WTC11 (cell line): ENCODE measurements at regions not wholly inside any gene's neighbourhood (a gene's known extent, or its start where the extent isn't known, plus 50 kb on each side); places are given as distances from the start of the nearest gene placed in this dataset.

Source experiments
- ATAC-seq: fragments of 200-7000 bp; cut with Tn5 transposase; 2 replicates; pipeline ENCODE4 v1.10.0; 2021; ENCODE audit warnings: mild to moderate bottlenecking, moderate library complexity
- CTCF ChIA-PET: fragments of 300-600 bp; sonication (Branson Sonifier 250); formaldehyde crosslinking; loops from one replicate; lab custom pipeline; 2021; ENCODE audit warnings: antibody characterized with exemption; lab: Charles Lee
- POLR2A ChIA-PET: fragments of 350-600 bp; sonication (Branson Sonifier 250); formaldehyde crosslinking; loops from one replicate; lab custom pipeline; 2021; ENCODE audit warnings: antibody characterized with exemption; lab: Charles Lee
- DNase-seq: peaks from one replicate; pipeline ENCODE4 v3.0.0; 2021; ENCODE audit warnings: low spot score
- H3K27ac Mint-ChIP-seq: 2 replicates; pipeline ENCODE4 v1.8.0; 2021; ENCODE audit warnings: mixed read lengths
- H3K27me3 Mint-ChIP-seq: 2 replicates; pipeline ENCODE4 v1.8.0; 2021; ENCODE audit warnings: low read depth, mild to moderate bottlenecking, moderate library complexity, mixed read lengths
- H3K36me3 Mint-ChIP-seq: 2 replicates; pipeline ENCODE4 v1.8.0; 2021; ENCODE audit warnings: mixed read lengths
- H3K4me1 Mint-ChIP-seq: 2 replicates; pipeline ENCODE4 v1.8.0; 2022; ENCODE audit warnings: mixed read lengths
- H3K4me3 Mint-ChIP-seq: 2 replicates; pipeline ENCODE4 v1.8.0; 2021; ENCODE audit warnings: mild to moderate bottlenecking, moderate library complexity, mixed read lengths
- H3K9me3 Mint-ChIP-seq: 2 replicates; pipeline ENCODE4 v1.8.0; 2021; ENCODE audit warnings: mixed read lengths
- E2F5 ChIP-seq: sonication (generic); formaldehyde crosslinking; IDR thresholded peaks from 2 replicates; pipeline ENCODE4 v1.8.1; 2022; ENCODE audit warnings: mild to moderate bottlenecking, moderate library complexity, missing genetic modification reagents
- ESRRA ChIP-seq: sonication (generic); formaldehyde crosslinking; IDR thresholded peaks from 2 replicates; pipeline ENCODE4 v1.8.1; 2022; ENCODE audit warnings: mild to moderate bottlenecking, missing genetic modification reagents, borderline replicate concordance
- HMGA2 ChIP-seq: fragments of 250-450 bp; sonication (Bioruptor Pico); IDR thresholded peaks from 2 replicates; pipeline ENCODE4 v1.4.0; 2021; ENCODE audit warnings: mild to moderate bottlenecking, moderate library complexity
- IRF2 ChIP-seq: sonication (generic); formaldehyde crosslinking; IDR thresholded peaks from 2 replicates; pipeline ENCODE4 v1.8.0; 2022; ENCODE audit warnings: low read depth, missing genetic modification reagents, borderline replicate concordance
- KAT7 ChIP-seq: sonication (generic); formaldehyde crosslinking; IDR thresholded peaks from 2 replicates; pipeline ENCODE4 v1.8.1; 2023; ENCODE audit warnings: missing genetic modification reagents, mild to moderate bottlenecking, borderline replicate concordance
- MXD4 ChIP-seq: fragments of 250-450 bp; sonication (Bioruptor Pico); IDR thresholded peaks from 2 replicates; pipeline ENCODE4 v1.8.0; 2021; ENCODE audit warnings: mild to moderate bottlenecking, moderate library complexity, borderline replicate concordance
- MYBL2 ChIP-seq: sonication (generic); formaldehyde crosslinking; IDR thresholded peaks from 2 replicates; pipeline ENCODE4 v1.8.1; 2023; ENCODE audit warnings: mild to moderate bottlenecking, moderate library complexity, missing genetic modification reagents
- NFE2L1 ChIP-seq: sonication (generic); formaldehyde crosslinking; IDR thresholded peaks from 2 replicates; pipeline ENCODE4 v1.8.1; 2023; ENCODE audit warnings: missing genetic modification reagents
- RELA ChIP-seq: sonication (generic); formaldehyde crosslinking; IDR thresholded peaks from 2 replicates; pipeline ENCODE4 v1.8.1; 2022; ENCODE audit warnings: missing genetic modification reagents, mild to moderate bottlenecking, borderline replicate concordance
- RORB ChIP-seq: fragments of 250-450 bp; sonication (Bioruptor Pico); IDR thresholded peaks from 2 replicates; pipeline ENCODE4 v1.9.0; 2021; ENCODE audit warnings: mild to moderate bottlenecking
- TEAD1 ChIP-seq: sonication (generic); formaldehyde crosslinking; IDR thresholded peaks from 2 replicates; pipeline ENCODE4 v1.8.0; 2022; ENCODE audit warnings: mild to moderate bottlenecking, missing genetic modification reagents
- ZNF232 ChIP-seq: sonication (generic); formaldehyde crosslinking; IDR thresholded peaks from 2 replicates; pipeline ENCODE4 v1.8.0; 2022; ENCODE audit warnings: mild to moderate bottlenecking, missing genetic modification reagents
- ZNF396 ChIP-seq: fragments of 250-450 bp; sonication (Bioruptor Pico); IDR thresholded peaks from 2 replicates; pipeline ENCODE4 v1.8.0; 2021; ENCODE audit warnings: mild to moderate bottlenecking, moderate library complexity, borderline replicate concordance
- ZNF423 ChIP-seq: fragments of 250-450 bp; sonication (Bioruptor Pico); IDR thresholded peaks from 2 replicates; pipeline ENCODE4 v2.1.2; 2022; ENCODE audit warnings: mild to moderate bottlenecking, moderate library complexity
- ZNF671 ChIP-seq: fragments of 250-450 bp; sonication (Bioruptor Pico); IDR thresholded peaks from 2 replicates; pipeline ENCODE4 v1.8.0; 2021; ENCODE audit warnings: mild to moderate bottlenecking
- TF ChIP-seq, protein P1 (sequence below): sonication (generic); formaldehyde crosslinking; IDR thresholded peaks from 2 replicates; pipeline ENCODE4 v1.8.1; 2022; ENCODE audit warnings: low read depth, missing genetic modification reagents, borderline replicate concordance
- TF ChIP-seq, protein P2 (sequence below): sonication (generic); formaldehyde crosslinking; IDR thresholded peaks from 2 replicates; pipeline ENCODE4 v1.8.1; 2023; ENCODE audit warnings: mild to moderate bottlenecking, missing genetic modification reagents
- TF ChIP-seq, protein P3 (sequence below): sonication (generic); formaldehyde crosslinking; IDR thresholded peaks from 2 replicates; pipeline ENCODE4 v1.8.1; 2023; ENCODE audit warnings: mild to moderate bottlenecking, moderate library complexity, missing genetic modification reagents

DNA sequence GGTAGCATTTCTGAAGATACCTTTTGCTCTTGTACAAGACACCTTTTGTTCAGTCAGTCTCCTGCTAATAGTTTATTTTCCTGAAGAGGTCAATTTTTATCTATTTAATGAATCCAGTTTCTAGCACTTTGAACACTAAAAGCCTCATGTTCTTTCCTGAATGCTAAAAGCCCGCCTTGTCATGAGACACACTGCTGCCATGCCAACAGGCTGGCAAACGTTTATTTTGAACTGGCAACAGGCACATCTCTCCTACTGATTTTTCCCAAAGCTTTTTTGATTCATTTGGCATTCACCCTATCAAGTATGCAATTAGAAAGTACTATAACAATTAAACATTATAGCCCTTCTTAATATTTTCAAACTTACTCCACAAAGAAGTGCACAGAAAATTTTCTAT, 421.2 kb upstream of the EYS start:
- Mint-ChIP-seq H3K4me1 (peaks cover 7% of the 10 kb centered on the region; the same call in 1 of the 2 replicates), H3K9me3 (peaks cover 60% of the 10 kb centered on the region), H3K36me3 (peaks cover 22% of the 10 kb centered on the region), H3K27ac (no peak overlapping the region), H3K4me3 (no peak overlapping the region), H3K27me3 (no peaks in the 10 kb centered on the region)
- no peak for DNase-seq
- ATAC-seq = no peak
- ChIA-PET CTCF (no interaction called here), POLR2A (no interaction called here)
- no peak for TF ChIP-seq IRF2 (CRISPR knock-in tag)
- TF ChIP-seq NFE2L1 (CRISPR knock-in tag) = no peak
- no peak for TF ChIP-seq ZNF396
- TF ChIP-seq KAT7 (CRISPR knock-in tag) = no peak
- TF ChIP-seq MXD4 (CRISPR knock-in tag) = no peak
- TF ChIP-seq TEAD1 (CRISPR knock-in tag) = no peak
- TF ChIP-seq ESRRA = no peak
- TF ChIP-seq MYBL2 (CRISPR knock-in tag) = no peak
- no peak for TF ChIP-seq ZNF671 (CRISPR knock-in tag)
- TF ChIP-seq, all 79 proteins: peak for 0

GRCh38 chr6:66127061-66127460, 420.0 kb upstream of the EYS start:
- no peak overlapping the region for H3K4me3 Mint-ChIP-seq
- no peak for ATAC-seq
- TF ChIP-seq, protein P1, sequence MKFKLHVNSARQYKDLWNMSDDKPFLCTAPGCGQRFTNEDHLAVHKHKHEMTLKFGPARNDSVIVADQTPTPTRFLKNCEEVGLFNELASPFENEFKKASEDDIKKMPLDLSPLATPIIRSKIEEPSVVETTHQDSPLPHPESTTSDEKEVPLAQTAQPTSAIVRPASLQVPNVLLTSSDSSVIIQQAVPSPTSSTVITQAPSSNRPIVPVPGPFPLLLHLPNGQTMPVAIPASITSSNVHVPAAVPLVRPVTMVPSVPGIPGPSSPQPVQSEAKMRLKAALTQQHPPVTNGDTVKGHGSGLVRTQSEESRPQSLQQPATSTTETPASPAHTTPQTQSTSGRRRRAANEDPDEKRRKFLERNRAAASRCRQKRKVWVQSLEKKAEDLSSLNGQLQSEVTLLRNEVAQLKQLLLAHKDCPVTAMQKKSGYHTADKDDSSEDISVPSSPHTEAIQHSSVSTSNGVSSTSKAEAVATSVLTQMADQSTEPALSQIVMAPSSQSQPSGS (CRISPR knock-in tag) = no peak
- no peak for TF ChIP-seq RELA
- no peak for TF ChIP-seq ZNF232
- TF ChIP-seq RORB (CRISPR knock-in tag) = no peak
- TF ChIP-seq, protein P2, sequence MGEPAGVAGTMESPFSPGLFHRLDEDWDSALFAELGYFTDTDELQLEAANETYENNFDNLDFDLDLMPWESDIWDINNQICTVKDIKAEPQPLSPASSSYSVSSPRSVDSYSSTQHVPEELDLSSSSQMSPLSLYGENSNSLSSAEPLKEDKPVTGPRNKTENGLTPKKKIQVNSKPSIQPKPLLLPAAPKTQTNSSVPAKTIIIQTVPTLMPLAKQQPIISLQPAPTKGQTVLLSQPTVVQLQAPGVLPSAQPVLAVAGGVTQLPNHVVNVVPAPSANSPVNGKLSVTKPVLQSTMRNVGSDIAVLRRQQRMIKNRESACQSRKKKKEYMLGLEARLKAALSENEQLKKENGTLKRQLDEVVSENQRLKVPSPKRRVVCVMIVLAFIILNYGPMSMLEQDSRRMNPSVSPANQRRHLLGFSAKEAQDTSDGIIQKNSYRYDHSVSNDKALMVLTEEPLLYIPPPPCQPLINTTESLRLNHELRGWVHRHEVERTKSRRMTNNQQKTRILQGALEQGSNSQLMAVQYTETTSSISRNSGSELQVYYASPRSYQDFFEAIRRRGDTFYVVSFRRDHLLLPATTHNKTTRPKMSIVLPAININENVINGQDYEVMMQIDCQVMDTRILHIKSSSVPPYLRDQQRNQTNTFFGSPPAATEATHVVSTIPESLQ (CRISPR knock-in tag) = no peak
- TF ChIP-seq, all 79 proteins: peak for 0
- CTCF ChIA-PET = no interaction called here
- Mint-ChIP-seq H3K4me1 (peaks cover 7% of the 10 kb centered on the region; the same call in 1 of the 2 replicates), H3K9me3 (peaks cover 65% of the 10 kb centered on the region), H3K27me3 (no peaks in the 10 kb centered on the region), H3K27ac (no peak overlapping the region), H3K36me3 (peaks cover 26% of the 10 kb centered on the region)
- no peak for DNase-seq
- POLR2A ChIA-PET = no interaction called here

DNA sequence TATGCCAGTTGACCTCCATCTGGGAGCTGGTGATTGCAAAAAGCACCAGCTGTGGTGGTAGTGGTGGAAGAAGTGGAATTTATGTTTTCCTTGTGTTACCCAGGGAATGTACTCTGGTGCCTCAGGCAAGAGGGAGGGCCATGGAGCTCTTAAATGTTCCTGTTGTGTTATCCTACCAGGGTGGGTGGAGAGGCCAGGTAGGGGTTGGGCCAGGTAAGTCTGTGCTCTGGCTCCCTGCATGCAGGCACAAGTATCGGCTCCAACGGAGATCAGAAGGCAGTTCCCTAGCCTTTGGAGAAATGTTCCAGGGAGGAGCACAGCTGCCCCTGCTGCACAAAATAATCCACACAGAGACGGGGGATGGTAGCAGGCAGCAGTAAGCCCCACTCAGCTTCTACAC, 419.3 kb upstream of the EYS start:
- DNase-seq (no peak), ATAC-seq (peak; percentile 53)
- TF ChIP-seq HMGA2 (CRISPR knock-in tag) (no peak), ZNF423 (no peak), E2F5 (no peak)
- TF ChIP-seq, protein P3, sequence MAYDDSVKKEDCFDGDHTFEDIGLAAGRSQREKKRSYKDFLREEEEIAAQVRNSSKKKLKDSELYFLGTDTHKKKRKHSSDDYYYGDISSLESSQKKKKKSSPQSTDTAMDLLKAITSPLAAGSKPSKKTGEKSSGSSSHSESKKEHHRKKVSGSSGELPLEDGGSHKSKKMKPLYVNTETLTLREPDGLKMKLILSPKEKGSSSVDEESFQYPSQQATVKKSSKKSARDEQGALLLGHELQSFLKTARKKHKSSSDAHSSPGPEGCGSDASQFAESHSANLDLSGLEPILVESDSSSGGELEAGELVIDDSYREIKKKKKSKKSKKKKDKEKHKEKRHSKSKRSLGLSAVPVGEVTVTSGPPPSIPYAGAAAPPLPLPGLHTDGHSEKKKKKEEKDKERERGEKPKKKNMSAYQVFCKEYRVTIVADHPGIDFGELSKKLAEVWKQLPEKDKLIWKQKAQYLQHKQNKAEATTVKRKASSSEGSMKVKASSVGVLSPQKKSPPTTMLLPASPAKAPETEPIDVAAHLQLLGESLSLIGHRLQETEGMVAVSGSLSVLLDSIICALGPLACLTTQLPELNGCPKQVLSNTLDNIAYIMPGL (CRISPR knock-in tag) = no peak
- H3K4me3 Mint-ChIP-seq = no peak overlapping the region
- peaks cover 7% of the 10 kb centered on the region; the same call in 1 of the 2 replicates for H3K4me1 Mint-ChIP-seq
- H3K27ac Mint-ChIP-seq = no peak overlapping the region
- no peaks in the 10 kb centered on the region for H3K27me3 Mint-ChIP-seq
- peaks cover 68% of the 10 kb centered on the region for H3K9me3 Mint-ChIP-seq
- ChIA-PET POLR2A (no interaction called here), CTCF (no interaction called here)
- H3K36me3 Mint-ChIP-seq = peaks cover 27% of the 10 kb centered on the region
